ENCODE measurements at regions not wholly inside any gene's neighbourhood (a gene's known extent, or its start where the extent isn't known, plus 50 kb on each side); places are given as distances from the start of the nearest gene placed in this dataset.
"Not testable (repeated sequence)": the region's sequence is repeated elsewhere in the genome, so short reads cannot be mapped to it uniquely, and the experiment has no call there.

DNA sequence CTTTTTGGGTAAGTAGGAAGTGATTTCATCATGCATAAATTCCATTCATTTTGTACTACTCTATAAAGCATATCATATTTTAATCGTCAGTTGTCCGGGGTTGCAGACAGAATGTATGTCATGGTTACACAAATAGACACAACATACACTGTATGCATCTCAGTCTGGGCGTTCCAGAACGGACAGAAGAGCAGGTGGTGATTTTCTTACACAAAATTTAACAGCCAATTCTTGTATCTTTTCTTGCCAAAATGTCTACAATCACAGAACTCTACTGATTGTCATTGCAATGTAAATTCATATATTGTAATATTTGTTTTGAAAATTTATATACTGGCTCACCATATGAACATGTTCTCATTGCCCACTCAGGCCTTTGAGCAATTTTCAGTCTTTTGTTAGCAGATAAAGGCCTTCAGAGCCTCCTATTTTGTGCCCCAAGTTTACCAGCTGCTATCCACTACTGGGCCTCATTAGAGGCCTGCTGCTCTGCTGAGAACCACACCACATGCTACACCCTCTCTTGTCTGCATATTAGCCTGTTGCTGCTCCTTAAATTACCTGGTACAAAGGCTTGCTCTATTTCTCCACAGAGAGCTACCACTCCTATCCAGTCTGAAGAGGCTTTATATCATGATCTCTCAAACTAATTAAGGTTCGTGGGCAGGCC, 61.5 kb downstream of the PRDM13 start:
- H3K4me3 ChIP-seq (ENCODE audit: control insufficient read depth, low read depth, low read length) = no peak overlapping the region
- DNase-seq (ENCODE audit: low read depth) = no peak
- TF ChIP-seq, protein P1, sequence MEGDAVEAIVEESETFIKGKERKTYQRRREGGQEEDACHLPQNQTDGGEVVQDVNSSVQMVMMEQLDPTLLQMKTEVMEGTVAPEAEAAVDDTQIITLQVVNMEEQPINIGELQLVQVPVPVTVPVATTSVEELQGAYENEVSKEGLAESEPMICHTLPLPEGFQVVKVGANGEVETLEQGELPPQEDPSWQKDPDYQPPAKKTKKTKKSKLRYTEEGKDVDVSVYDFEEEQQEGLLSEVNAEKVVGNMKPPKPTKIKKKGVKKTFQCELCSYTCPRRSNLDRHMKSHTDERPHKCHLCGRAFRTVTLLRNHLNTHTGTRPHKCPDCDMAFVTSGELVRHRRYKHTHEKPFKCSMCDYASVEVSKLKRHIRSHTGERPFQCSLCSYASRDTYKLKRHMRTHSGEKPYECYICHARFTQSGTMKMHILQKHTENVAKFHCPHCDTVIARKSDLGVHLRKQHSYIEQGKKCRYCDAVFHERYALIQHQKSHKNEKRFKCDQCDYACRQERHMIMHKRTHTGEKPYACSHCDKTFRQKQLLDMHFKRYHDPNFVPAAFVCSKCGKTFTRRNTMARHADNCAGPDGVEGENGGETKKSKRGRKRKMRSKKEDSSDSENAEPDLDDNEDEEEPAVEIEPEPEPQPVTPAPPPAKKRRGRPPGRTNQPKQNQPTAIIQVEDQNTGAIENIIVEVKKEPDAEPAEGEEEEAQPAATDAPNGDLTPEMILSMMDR (conservative IDR thresholded peaks at IDR 0.05; ENCODE audit: control insufficient read depth, insufficient read depth, low read depth, low read length) = no peak

DNA sequence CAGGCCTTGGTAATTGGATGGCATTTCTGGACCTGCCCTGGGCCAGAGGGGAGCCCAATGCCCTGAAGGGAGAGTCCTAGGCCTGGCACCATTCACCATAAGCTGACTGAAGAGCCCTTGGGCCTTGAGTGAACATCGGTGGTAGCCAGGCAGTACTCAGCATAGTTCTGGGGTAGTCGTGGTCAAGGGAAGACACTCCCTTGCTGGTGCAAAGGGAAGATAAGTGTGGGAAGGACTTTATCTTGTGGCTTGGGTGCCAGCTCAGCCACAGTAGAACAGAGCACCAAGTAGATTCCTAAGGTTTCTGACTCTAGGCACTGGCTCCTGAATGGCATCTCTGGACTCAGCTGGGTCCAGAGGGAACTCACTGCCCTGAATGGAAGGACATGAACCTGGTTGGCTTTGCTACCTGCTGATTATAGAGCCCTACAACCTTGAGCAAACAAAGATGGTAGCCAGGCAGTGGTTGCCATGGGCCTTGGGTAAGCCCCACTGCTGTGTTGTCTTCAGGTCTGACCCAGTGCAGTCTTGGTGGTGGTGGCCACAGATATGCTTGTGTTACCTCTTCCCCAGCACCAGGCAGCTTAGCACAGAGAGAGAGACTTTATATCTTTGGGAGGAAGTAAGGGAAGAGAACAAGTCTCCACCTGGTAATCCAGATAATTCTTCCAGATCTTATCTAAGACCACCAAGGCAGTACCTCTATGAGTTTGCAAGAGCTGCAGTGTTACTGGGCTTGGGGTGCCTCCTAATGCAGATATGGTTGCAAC, 83.5 kb downstream of the PRDM13 start:
- H3K4me3 ChIP-seq (ENCODE audit: control insufficient read depth, low read depth, low read length) = no peak overlapping the region
- TF ChIP-seq, protein P1 (conservative IDR thresholded peaks at IDR 0.05; ENCODE audit: control insufficient read depth, insufficient read depth, low read depth, low read length) = no peak
- no peak for DNase-seq (ENCODE audit: low read depth)

DNA sequence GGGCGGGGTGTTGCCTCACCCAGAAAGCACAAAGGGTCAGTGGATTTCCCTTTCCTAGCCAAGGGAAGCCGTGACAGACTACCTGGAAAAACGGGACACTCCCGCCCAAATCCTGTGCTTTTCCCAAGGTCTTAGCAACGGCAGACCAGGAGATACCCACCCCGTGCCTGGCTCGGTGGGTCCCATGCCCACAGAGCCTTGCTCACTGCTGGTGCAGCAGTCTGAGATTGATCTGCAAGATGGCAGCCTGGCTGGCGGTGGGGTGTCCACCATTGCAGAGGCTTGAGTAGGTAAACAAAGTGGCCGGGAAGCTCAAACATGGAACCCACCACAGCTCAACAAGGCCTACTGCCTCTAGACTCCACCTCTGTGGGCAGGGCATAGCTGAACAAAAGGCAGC, 95.7 kb downstream of the PRDM13 start:
- not testable (repeated sequence) for H3K4me3 ChIP-seq (ENCODE audit: control insufficient read depth, low read depth, low read length); DNase-seq (ENCODE audit: low read depth)

GRCh38 chr6:99709062-99709461, 102.4 kb downstream of the PRDM13 start:
- H3K4me3 ChIP-seq (ENCODE audit: control insufficient read depth, low read depth, low read length) = no peak overlapping the region
- TF ChIP-seq, protein P1 (conservative IDR thresholded peaks at IDR 0.05; ENCODE audit: control insufficient read depth, insufficient read depth, low read depth, low read length) = no peak
- no peak for DNase-seq (ENCODE audit: low read depth)

GRCh38 chr6:99711302-99711701, 104.7 kb downstream of the PRDM13 start:
- TF ChIP-seq, protein P1 (conservative IDR thresholded peaks at IDR 0.05; ENCODE audit: control insufficient read depth, insufficient read depth, low read depth, low read length) = no peak
- H3K4me3 ChIP-seq (ENCODE audit: control insufficient read depth, low read depth, low read length) = no peak overlapping the region
- DNase-seq (ENCODE audit: low read depth) = no peak

DNA sequence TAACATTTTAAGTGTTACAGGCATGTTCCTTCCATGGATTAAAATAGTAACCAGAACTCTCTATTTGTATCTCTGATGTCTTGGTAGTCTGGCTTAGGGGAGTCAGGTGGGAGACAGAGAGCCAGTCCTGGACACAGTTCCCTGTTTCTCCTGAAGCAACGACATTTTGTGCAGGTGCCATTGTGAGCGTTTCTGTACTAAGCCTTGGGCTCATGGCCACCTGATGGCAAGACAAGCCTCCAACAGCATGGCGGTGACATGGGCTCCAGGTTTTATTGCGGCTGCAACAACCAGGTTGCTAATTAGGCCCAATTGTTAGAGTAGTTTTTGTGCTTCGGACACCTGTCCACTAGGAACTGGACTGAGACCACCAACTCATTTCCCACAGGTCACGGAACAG, 105.3 kb downstream of the PRDM13 start:
- no peak overlapping the region for H3K4me3 ChIP-seq (ENCODE audit: control insufficient read depth, low read depth, low read length)
- TF ChIP-seq, protein P1 (conservative IDR thresholded peaks at IDR 0.05; ENCODE audit: control insufficient read depth, insufficient read depth, low read depth, low read length) = no peak
- DNase-seq (ENCODE audit: low read depth) = no peak

- TF ChIP-seq, protein P1 (conservative IDR thresholded peaks at IDR 0.05; ENCODE audit: control insufficient read depth, insufficient read depth, low read depth, low read length) = no peak
- no peak for DNase-seq (ENCODE audit: low read depth)
- no peak overlapping the region for H3K4me3 ChIP-seq (ENCODE audit: control insufficient read depth, low read depth, low read length)
These were observed 105.9 kb downstream of the PRDM13 start for GRCh38 chr6:99712519-99712918.

DNA sequence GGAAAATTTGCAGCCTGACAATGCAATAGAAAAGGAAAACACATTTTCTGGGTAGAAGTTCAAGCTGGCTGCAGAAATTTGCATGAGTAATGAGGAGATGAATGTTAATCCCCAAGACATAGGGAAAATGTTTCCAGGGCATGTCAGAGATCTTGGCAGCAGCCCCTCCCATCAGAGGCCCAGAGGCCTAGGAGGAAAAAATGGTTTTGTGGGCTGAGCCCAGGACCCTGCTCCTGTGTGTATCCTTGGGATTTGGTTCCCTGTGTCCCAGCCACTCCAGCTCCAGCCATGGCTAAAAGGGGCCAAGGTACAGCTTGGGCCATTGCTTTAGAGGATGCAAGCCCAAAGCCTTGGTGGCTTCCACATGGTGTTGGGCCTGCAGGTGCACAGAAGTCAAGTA, 115.4 kb downstream of the PRDM13 start:
- DNase-seq (ENCODE audit: low read depth); H3K4me3 ChIP-seq (ENCODE audit: control insufficient read depth, low read depth, low read length): not testable (repeated sequence)

GRCh38 chr6:99730237-99730636, 123.6 kb downstream of the PRDM13 start:
- H3K4me3 ChIP-seq (ENCODE audit: control insufficient read depth, low read depth, low read length); DNase-seq (ENCODE audit: low read depth): not testable (repeated sequence)

Data from fibroblast of mammary gland (primary cell).